B cell (primary cell): ENCODE measurements at regions not wholly inside any gene's neighbourhood (a gene's known extent, or its start where the extent isn't known, plus 50 kb on each side); places are given as distances from the start of the nearest gene placed in this dataset.
"Not testable (repeated sequence)": the region's sequence is repeated elsewhere in the genome, so short reads cannot be mapped to it uniquely, and the experiment has no call there.

Source experiments
- ATAC-seq: fragments of 200-7000 bp; cut with Tn5 transposase; one replicate; pipeline ENCODE4 v1.10.0; 2021; ENCODE audit warnings: low read depth, mild to moderate bottlenecking, moderate number of reproducible peaks, moderate library complexity
- CTCF ChIA-PET: fragments of 350-600 bp; sonication (Branson Sonifier 250); formaldehyde crosslinking; loops from one replicate; lab custom pipeline; 2021; ENCODE audit warnings: antibody characterized with exemption, inconsistent platforms; lab: Charles Lee
- POLR2A ChIA-PET: fragments of 350-600 bp; sonication (Branson Sonifier 250); formaldehyde crosslinking; loops from one replicate; lab custom pipeline; 2021; ENCODE audit warnings: antibody characterized with exemption; lab: Charles Lee
- DNase-seq: peaks from one replicate; pipeline ENCODE4 v3.0.0; 2013
- H2AFZ ChIP-seq: 2 replicates; pipeline ENCODE4 v1.6.1; 2012; ENCODE audit warnings: mild to moderate bottlenecking, low read depth, low read length; ENCODE audit not compliant: insufficient read depth, poor library complexity, severe bottlenecking
- H3K27ac ChIP-seq, 2 donors: 1 replicate in 1 of 2; 2 replicates in 1 of 2; pipeline ENCODE4 v1.5.1; 2012 to 2013; ENCODE audit warnings: low read length in 2 of 2, mild to moderate bottlenecking in 2 of 2, moderate library complexity in 1 of 2
- H3K27me3 ChIP-seq, 4 experiments: fragments of 200-600 bp in 1 of 4; sonication (generic) in 1 of 4; replicated peaks in 1 of 4; 1 replicate in 2 of 4; 2 replicates in 2 of 4; pipeline versions ENCODE4 v1.6.1 to v1.7.0; 2013 to 2016; ENCODE audit warnings: low read length in 3 of 4, mild to moderate bottlenecking in 2 of 4, mixed read lengths in 1 of 4, moderate library complexity in 1 of 4; ENCODE audit not compliant: insufficient read depth in 4 of 4, control insufficient read depth in 3 of 4; ENCODE audit errors: control extremely low read depth in 1 of 4
- H3K36me3 ChIP-seq, 2 experiments: replicated peaks in 1 of 2; 1 replicate in 1 of 2; 2 replicates in 1 of 2; pipeline versions ENCODE4 v1.6.1 to v1.7.1; 2013; ENCODE audit warnings: low read length in 1 of 2; ENCODE audit not compliant: insufficient read depth in 2 of 2, control insufficient read depth in 1 of 2; ENCODE audit errors: control extremely low read depth in 1 of 2, extremely low read depth in 1 of 2
- H3K4me1 ChIP-seq, 2 donors: fragments of 200-600 bp in 1 of 2; sonication (generic) in 1 of 2; 1 replicate in 1 of 2; 2 replicates in 1 of 2; pipeline versions ENCODE4 v1.5.1 to v1.6.1; 2013 to 2017; ENCODE audit warnings: low read length in 2 of 2; ENCODE audit not compliant: control insufficient read depth in 2 of 2, insufficient read depth in 2 of 2
- H3K4me2 ChIP-seq: replicated peaks from 2 replicates; pipeline ENCODE3; 2012; ENCODE audit warnings: mild to moderate bottlenecking, low read depth, low read length; ENCODE audit not compliant: poor library complexity, severe bottlenecking
- H3K4me3 ChIP-seq, 5 experiments: fragments of 200-600 bp in 1 of 5; sonication (generic) in 1 of 5; 1 replicate in 3 of 5; 2 replicates in 2 of 5; pipeline versions ENCODE4 v1.5.1 to v1.7.0; 2011 to 2016; ENCODE audit warnings: low read length in 4 of 5, mild to moderate bottlenecking in 4 of 5, low read depth in 2 of 5, control low read depth in 1 of 5, moderate library complexity in 1 of 5; ENCODE audit not compliant: insufficient read depth in 1 of 5; ENCODE audit errors: control extremely low read depth in 1 of 5, extremely low read depth in 1 of 5
- H3K79me2 ChIP-seq: fragments of 200-600 bp; sonication (generic); one replicate; pipeline ENCODE4 v1.6.0; 2016; ENCODE audit warnings: low read length; ENCODE audit not compliant: control insufficient read depth, insufficient read depth
- H3K9ac ChIP-seq: fragments of 200-600 bp; sonication (generic); 2 replicates; pipeline ENCODE4 v1.6.1; 2017; ENCODE audit warnings: mild to moderate bottlenecking, low read length, moderate library complexity
- H3K9me3 ChIP-seq, 3 donors: one replicate each; pipeline versions ENCODE4 v1.6.1 to v1.7.1; 2013; ENCODE audit warnings: low read length in 2 of 3; ENCODE audit not compliant: control insufficient read depth in 2 of 3, insufficient read depth in 1 of 3; ENCODE audit errors: control extremely low read depth in 1 of 3
- H4K20me1 ChIP-seq: 2 replicates; pipeline ENCODE4 v1.6.0; 2012; ENCODE audit warnings: mild to moderate bottlenecking, low read length; ENCODE audit not compliant: insufficient read depth, control insufficient read depth, poor library complexity, severe bottlenecking
- H3K27ac Mint-ChIP-seq: one replicate; pipeline ENCODE4 v1.8.0; 2021; ENCODE audit warnings: mixed read lengths
- H3K27me3 Mint-ChIP-seq: one replicate; pipeline ENCODE4 v1.8.0; 2021; ENCODE audit warnings: mixed read lengths
- H3K4me1 Mint-ChIP-seq: one replicate; pipeline ENCODE4 v1.8.0; 2021; ENCODE audit warnings: mixed read lengths
- H3K4me3 Mint-ChIP-seq: one replicate; pipeline ENCODE4 v1.8.0; 2021; ENCODE audit warnings: mixed read lengths
- H3K9me3 Mint-ChIP-seq: one replicate; pipeline ENCODE4 v1.8.0; 2022; ENCODE audit warnings: mixed read lengths; ENCODE audit not compliant: insufficient read depth
- EZH2 ChIP-seq: IDR thresholded peaks from 2 replicates; pipeline ENCODE4 v1.6.1; 2012; ENCODE audit warnings: borderline replicate concordance, low read depth, mild to moderate bottlenecking, moderate library complexity, low read length; ENCODE audit not compliant: insufficient read depth, poor library complexity, severe bottlenecking
- WGBS: methylation state at CpG from one replicate; pipeline ENCODE4 v1.1.5; 2013; ENCODE audit warnings: missing lambda C conversion rate; ENCODE audit not compliant: insufficient coverage; 5-methylcytosine and 5-hydroxymethylcytosine counted together
- intact Hi-C: fragments of 100-400 bp; cut with micrococcal nuclease; formaldehyde crosslinking; loops from one replicate; pipeline ENCODE4 v1.10.0; 2022
- TF ChIP-seq, protein P1 (sequence below): fragments of 200-600 bp; IDR thresholded peaks from one replicate; pipeline ENCODE4 v1.8.0; 2022; ENCODE audit warnings: antibody characterized with exemption, mild to moderate bottlenecking

DNA sequence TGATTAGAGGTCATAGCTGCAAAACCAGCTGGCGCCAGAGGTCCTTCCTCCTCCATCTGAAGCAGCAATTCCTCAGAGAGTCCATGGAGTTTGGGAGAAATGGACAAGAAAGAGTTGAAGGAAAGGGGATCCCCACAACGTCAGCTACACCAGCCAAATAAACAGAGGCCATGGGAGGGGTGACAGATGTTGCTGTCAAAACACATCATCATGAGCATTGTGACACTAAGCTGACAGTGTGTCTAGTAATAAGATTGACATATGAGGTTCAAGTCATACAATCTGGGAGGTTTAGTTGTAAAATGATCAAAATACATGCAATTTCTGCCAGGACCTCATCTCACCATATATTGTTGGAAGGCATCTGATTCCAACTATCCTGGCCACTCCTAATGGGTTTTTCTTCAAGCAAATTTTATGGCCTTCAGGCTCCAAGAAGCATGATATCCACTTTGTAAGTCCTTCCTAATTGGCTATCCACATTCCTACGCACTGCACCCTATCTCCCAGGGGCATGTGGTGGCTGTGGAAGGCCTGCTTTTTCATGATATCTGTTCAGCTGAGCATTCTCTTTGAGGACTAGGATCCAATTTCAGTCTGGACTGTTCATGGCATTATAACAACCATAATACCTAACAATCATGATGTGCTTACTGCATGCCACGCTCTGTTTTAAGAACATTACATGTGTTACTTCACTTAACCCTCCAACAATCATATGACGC is 335.0 kb upstream of the ID2 start:
- ATAC-seq (no peak), DNase-seq (no peak)
- Mint-ChIP-seq H3K9me3 (no peaks in the 10 kb centered on the region), H3K4me3 (no peak overlapping the region), H3K27me3 (peaks cover 19% of the 10 kb centered on the region), H3K4me1 (no peaks in the 10 kb centered on the region), H3K27ac (no peak overlapping the region)
- no peaks in the 10 kb centered on the region for H3K9me3 ChIP-seq
- TF ChIP-seq EZH2: no peak
- TF ChIP-seq, protein P1, sequence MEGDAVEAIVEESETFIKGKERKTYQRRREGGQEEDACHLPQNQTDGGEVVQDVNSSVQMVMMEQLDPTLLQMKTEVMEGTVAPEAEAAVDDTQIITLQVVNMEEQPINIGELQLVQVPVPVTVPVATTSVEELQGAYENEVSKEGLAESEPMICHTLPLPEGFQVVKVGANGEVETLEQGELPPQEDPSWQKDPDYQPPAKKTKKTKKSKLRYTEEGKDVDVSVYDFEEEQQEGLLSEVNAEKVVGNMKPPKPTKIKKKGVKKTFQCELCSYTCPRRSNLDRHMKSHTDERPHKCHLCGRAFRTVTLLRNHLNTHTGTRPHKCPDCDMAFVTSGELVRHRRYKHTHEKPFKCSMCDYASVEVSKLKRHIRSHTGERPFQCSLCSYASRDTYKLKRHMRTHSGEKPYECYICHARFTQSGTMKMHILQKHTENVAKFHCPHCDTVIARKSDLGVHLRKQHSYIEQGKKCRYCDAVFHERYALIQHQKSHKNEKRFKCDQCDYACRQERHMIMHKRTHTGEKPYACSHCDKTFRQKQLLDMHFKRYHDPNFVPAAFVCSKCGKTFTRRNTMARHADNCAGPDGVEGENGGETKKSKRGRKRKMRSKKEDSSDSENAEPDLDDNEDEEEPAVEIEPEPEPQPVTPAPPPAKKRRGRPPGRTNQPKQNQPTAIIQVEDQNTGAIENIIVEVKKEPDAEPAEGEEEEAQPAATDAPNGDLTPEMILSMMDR: no peak
- peaks cover 0 to 10% (median 3%) of the 10 kb centered on the region in 4 experiments for H3K27me3 ChIP-seq
- H3K4me3 ChIP-seq: no peak overlapping the region
- 100% methylated on average over 2 of the region's 5 CpGs for WGBS
- no peaks in the 10 kb centered on the region for H3K36me3 ChIP-seq
- ChIA-PET POLR2A (no interaction called here), CTCF (no interaction called here)
- H4K20me1 ChIP-seq: no peaks in the 10 kb centered on the region
- H3K9ac ChIP-seq: no peak overlapping the region
- no peak overlapping the region for H3K4me2 ChIP-seq
- H3K79me2 ChIP-seq: no peaks in the 10 kb centered on the region
- intact Hi-C loops: no loop called here
- H3K27ac ChIP-seq: no peak overlapping the region
- H3K4me1 ChIP-seq: no peaks in the 10 kb centered on the region
- H2AFZ ChIP-seq: no peak overlapping the region

DNA sequence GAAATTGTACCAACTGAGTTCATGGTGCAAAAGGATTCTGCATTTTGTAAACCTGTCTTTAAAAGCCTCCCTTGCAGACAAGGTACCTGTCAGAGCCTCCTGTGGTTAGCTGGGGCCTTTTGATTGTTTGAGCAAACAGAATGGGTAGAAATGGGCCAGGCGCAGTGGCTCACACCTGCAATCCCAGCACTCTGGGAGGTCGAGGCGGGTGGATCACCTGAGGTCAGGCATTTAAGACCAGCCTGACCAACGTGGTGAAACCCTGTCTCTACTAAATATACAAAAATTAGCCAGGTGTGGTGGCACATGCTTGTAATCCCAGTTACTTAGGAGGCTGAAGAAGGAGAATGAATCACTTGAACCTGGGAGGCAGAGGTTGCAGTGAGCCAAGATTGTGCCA is 332.9 kb upstream of the ID2 start:
- 87% methylated on average over 3 of the region's 4 CpGs for WGBS
- H3K9me3 ChIP-seq, H3K27ac Mint-ChIP-seq, H3K27me3 ChIP-seq, H3K36me3 ChIP-seq, intact Hi-C loops, H4K20me1 ChIP-seq, H2AFZ ChIP-seq, CTCF ChIA-PET, H3K27ac ChIP-seq, POLR2A ChIA-PET, H3K4me2 ChIP-seq, H3K4me1 ChIP-seq, DNase-seq, H3K4me3 Mint-ChIP-seq, ATAC-seq, H3K9ac ChIP-seq, H3K4me1 Mint-ChIP-seq, H3K79me2 ChIP-seq, H3K9me3 Mint-ChIP-seq, H3K4me3 ChIP-seq: not testable (repeated sequence)
- peaks cover 27% of the 10 kb centered on the region for H3K27me3 Mint-ChIP-seq
